ENCODE measurements at regions not wholly inside any gene's neighbourhood (a gene's known extent, or its start where the extent isn't known, plus 50 kb on each side); places are given as distances from the start of the nearest gene placed in this dataset.

DNA sequence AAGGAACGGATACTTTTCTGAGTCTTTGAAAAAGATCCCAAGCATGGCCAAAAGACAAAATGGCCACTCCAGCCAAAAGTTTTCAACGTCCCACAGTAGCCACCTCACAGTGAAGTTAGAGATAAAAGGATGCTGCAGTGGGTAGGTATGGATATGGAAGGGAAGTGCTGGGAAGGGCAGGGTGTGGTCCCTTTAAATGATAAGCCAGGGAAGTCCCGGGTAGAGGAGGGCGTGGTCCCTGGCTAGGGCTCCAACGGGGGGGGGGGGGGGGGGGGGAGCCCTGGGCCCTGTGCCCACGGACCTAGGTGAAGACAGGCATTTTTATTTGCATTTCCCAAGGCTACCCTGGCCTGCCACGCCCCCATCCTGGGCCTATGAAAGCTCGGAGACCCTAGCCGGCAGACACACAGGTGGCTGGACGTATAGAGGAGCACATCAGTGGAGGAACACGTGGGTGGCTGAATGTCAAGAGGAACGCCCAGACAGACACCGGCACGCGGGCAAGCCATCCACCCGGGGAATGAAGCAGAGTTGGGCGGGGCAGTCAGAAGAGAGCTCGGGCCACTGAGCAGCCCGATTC lies 306.7 kb downstream of the NFIB start:
- Histone ChIP-seq H4K20me1 (ENCODE audit: control insufficient read depth, insufficient read depth, low read length, poor library complexity, severe bottlenecking) (no peaks in the 10 kb centered on the region), H3K27ac (ENCODE audit: low read length in 2 of 2) (no peak overlapping the region), H3K9me3 (ENCODE audit: control extremely low read depth in 1 of 3, control insufficient read depth in 2 of 3, insufficient read depth in 1 of 3, low read length in 2 of 3) (peaks cover 0 to 7% (median 0%) of the 10 kb centered on the region in 3 donors), H3K9ac (ENCODE audit: low read length) (no peak overlapping the region), H3K27me3 (replicated peaks in 1 of 4; ENCODE audit: control extremely low read depth in 1 of 4, control insufficient read depth in 3 of 4, insufficient read depth in 4 of 4, low read length in 3 of 4) (no peaks in the 10 kb centered on the region), H3K4me1 (ENCODE audit: control insufficient read depth in 2 of 2, insufficient read depth in 2 of 2, low read length in 2 of 2) (no peaks in the 10 kb centered on the region), H3K79me2 (ENCODE audit: control insufficient read depth, insufficient read depth, low read length) (no peaks in the 10 kb centered on the region), H3K4me3 (ENCODE audit: control extremely low read depth in 1 of 5, extremely low read depth in 1 of 5, insufficient read depth in 1 of 5, low read depth in 2 of 5, low read length in 4 of 5) (no peak overlapping the region), H3K4me2 (replicated peaks; ENCODE audit: low read depth, low read length, poor library complexity, severe bottlenecking) (no peak overlapping the region), H2AFZ (ENCODE audit: insufficient read depth, low read depth, low read length, poor library complexity, severe bottlenecking) (no peak overlapping the region), H3K36me3 (replicated peaks in 1 of 2; ENCODE audit: control extremely low read depth in 1 of 2, control insufficient read depth in 1 of 2, extremely low read depth in 1 of 2, insufficient read depth in 2 of 2, low read length in 1 of 2) (no peaks in the 10 kb centered on the region)
- H3K27me3 Mint-ChIP-seq: no peaks in the 10 kb centered on the region
- ChIA-PET CTCF (no interaction called here), POLR2A (no interaction called here)
- ATAC-seq (ENCODE audit: low read depth) (no peak), DNase-seq (no peak)
- TF ChIP-seq, protein P1, sequence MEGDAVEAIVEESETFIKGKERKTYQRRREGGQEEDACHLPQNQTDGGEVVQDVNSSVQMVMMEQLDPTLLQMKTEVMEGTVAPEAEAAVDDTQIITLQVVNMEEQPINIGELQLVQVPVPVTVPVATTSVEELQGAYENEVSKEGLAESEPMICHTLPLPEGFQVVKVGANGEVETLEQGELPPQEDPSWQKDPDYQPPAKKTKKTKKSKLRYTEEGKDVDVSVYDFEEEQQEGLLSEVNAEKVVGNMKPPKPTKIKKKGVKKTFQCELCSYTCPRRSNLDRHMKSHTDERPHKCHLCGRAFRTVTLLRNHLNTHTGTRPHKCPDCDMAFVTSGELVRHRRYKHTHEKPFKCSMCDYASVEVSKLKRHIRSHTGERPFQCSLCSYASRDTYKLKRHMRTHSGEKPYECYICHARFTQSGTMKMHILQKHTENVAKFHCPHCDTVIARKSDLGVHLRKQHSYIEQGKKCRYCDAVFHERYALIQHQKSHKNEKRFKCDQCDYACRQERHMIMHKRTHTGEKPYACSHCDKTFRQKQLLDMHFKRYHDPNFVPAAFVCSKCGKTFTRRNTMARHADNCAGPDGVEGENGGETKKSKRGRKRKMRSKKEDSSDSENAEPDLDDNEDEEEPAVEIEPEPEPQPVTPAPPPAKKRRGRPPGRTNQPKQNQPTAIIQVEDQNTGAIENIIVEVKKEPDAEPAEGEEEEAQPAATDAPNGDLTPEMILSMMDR (IDR thresholded peaks at IDR 0.05): no peak
- no peak for TF ChIP-seq EZH2 (IDR thresholded peaks at IDR 0.05; ENCODE audit: borderline replicate concordance, insufficient read depth, low read depth, low read length, poor library complexity, severe bottlenecking)
- H3K9me3 Mint-ChIP-seq (ENCODE audit: insufficient read depth): no peaks in the 10 kb centered on the region
- WGBS (ENCODE audit: insufficient coverage): 92% methylated on average over 14 of the region's 19 CpGs
- H3K4me3 Mint-ChIP-seq: no peak overlapping the region
- H3K27ac Mint-ChIP-seq: no peak overlapping the region
- intact Hi-C loops (cut with micrococcal nuclease): no loop called here
- H3K4me1 Mint-ChIP-seq: no peaks in the 10 kb centered on the region

DNA sequence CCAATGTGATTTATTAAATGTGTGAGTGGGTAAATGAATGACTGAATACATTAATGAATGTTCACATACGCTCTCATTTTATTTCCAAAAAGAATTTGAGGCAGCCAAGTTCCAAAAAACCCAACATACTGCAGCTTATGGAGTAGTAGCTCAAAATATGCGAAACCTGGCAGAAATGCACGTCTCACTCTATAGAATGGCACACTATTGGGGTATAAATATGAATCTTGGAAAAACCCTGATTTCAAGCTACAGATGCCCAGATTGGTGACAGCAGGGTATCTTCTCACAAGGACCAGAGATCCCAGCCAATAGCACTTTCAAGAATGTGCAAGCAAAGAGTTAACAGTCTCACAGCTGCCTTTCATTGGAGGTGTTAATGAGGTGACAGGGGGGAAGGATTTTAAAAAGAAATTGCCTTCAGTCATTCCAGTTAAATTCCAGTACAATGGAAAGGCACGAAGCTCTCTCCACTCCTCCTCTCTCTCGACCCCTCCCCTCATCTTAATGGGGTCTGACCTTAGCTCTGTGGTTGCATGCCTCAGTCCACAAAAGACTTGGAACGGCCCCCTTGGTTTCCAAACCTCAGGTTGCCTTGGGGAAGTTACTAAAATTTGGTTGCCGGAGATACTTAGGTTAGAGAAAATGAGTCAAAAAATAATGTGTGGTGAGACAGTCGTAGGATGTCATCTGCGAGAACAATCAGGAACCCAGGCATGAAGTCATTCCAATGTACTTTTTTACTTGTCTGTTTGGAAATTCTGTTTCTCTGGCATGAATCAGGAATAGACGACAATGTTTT lies 307.4 kb downstream of the NFIB start:
- H3K27me3 ChIP-seq (replicated peaks in 1 of 4; ENCODE audit: control extremely low read depth in 1 of 4, control insufficient read depth in 3 of 4, insufficient read depth in 4 of 4, low read length in 3 of 4): no peaks in the 10 kb centered on the region
- H3K4me2 ChIP-seq (replicated peaks; ENCODE audit: low read depth, low read length, poor library complexity, severe bottlenecking): no peak overlapping the region
- intact Hi-C loops (cut with micrococcal nuclease): no loop called here
- H3K9me3 ChIP-seq (ENCODE audit: control extremely low read depth in 1 of 3, control insufficient read depth in 2 of 3, insufficient read depth in 1 of 3, low read length in 2 of 3): peaks cover 0 to 7% (median 0%) of the 10 kb centered on the region in 3 donors
- Mint-ChIP-seq H3K9me3 (ENCODE audit: insufficient read depth) (no peaks in the 10 kb centered on the region), H3K4me1 (no peaks in the 10 kb centered on the region), H3K4me3 (no peak overlapping the region), H3K27ac (no peak overlapping the region), H3K27me3 (no peaks in the 10 kb centered on the region)
- 91% methylated on average over 4 of the region's 10 CpGs for WGBS (ENCODE audit: insufficient coverage)
- no peaks in the 10 kb centered on the region for H4K20me1 ChIP-seq (ENCODE audit: control insufficient read depth, insufficient read depth, low read length, poor library complexity, severe bottlenecking)
- H3K36me3 ChIP-seq (replicated peaks in 1 of 2; ENCODE audit: control extremely low read depth in 1 of 2, control insufficient read depth in 1 of 2, extremely low read depth in 1 of 2, insufficient read depth in 2 of 2, low read length in 1 of 2): no peaks in the 10 kb centered on the region
- POLR2A ChIA-PET: no interaction called here
- DNase-seq: no peak
- no peaks in the 10 kb centered on the region for H3K4me1 ChIP-seq (ENCODE audit: control insufficient read depth in 2 of 2, insufficient read depth in 2 of 2, low read length in 2 of 2)
- CTCF ChIA-PET: no interaction called here
- no peak overlapping the region for H2AFZ ChIP-seq (ENCODE audit: insufficient read depth, low read depth, low read length, poor library complexity, severe bottlenecking)
- ATAC-seq (ENCODE audit: low read depth): no peak
- H3K9ac ChIP-seq (ENCODE audit: low read length): no peak overlapping the region
- no peaks in the 10 kb centered on the region for H3K79me2 ChIP-seq (ENCODE audit: control insufficient read depth, insufficient read depth, low read length)
- no peak overlapping the region for H3K4me3 ChIP-seq (ENCODE audit: control extremely low read depth in 1 of 5, extremely low read depth in 1 of 5, insufficient read depth in 1 of 5, low read depth in 2 of 5, low read length in 4 of 5)
- TF ChIP-seq, protein P1 (IDR thresholded peaks at IDR 0.05): no peak
- TF ChIP-seq EZH2 (IDR thresholded peaks at IDR 0.05; ENCODE audit: borderline replicate concordance, insufficient read depth, low read depth, low read length, poor library complexity, severe bottlenecking): no peak
- no peak overlapping the region for H3K27ac ChIP-seq (ENCODE audit: low read length in 2 of 2)

Measured in B cell (primary cell).